Fibroblast of lung (primary cell): ENCODE measurements at regions not wholly inside any gene's neighbourhood (a gene's known extent, or its start where the extent isn't known, plus 50 kb on each side); places are given as distances from the start of the nearest gene placed in this dataset.

Source experiments
- DNase-seq, 2 donors: peaks; one replicate each; pipeline versions ENCODE4 v3.0.0 to v3.0.0-alpha.2; 2010; ENCODE audit warnings: low read depth in 2 of 2
- H2AFZ ChIP-seq: 2 replicates; pipeline ENCODE4 v1.5.1; 2012; ENCODE audit warnings: low read length, control low read depth, inconsistent platforms
- H3K27ac ChIP-seq: 2 replicates; pipeline ENCODE4 v1.5.1; 2011; ENCODE audit warnings: low read length, control low read depth; ENCODE audit not compliant: insufficient read depth
- H3K27me3 ChIP-seq: 2 replicates; pipeline ENCODE4 v1.5.1; 2011; ENCODE audit warnings: mild to moderate bottlenecking, low read length; ENCODE audit not compliant: control insufficient read depth, insufficient read depth
- H3K36me3 ChIP-seq: 2 replicates; pipeline ENCODE4 v1.5.1; 2011; ENCODE audit warnings: low read length; ENCODE audit not compliant: control insufficient read depth, insufficient read depth
- H3K4me1 ChIP-seq: 2 replicates; pipeline ENCODE4 v1.5.1; 2011; ENCODE audit warnings: low read length; ENCODE audit not compliant: control insufficient read depth, insufficient read depth; ENCODE audit errors: extremely low read depth
- H3K4me2 ChIP-seq: 2 replicates; pipeline ENCODE4 v1.5.1; 2011; ENCODE audit warnings: low read length, control low read depth; ENCODE audit not compliant: insufficient read depth; ENCODE audit errors: extremely low read depth
- H3K4me3 ChIP-seq, 4 experiments: fragments of 200-600 bp in 1 of 4; sonication (generic) in 1 of 4; replicated peaks in 1 of 4; 2 replicates each; pipeline ENCODE4 v1.5.1; 2011 to 2016; ENCODE audit warnings: low read length in 4 of 4, low read depth in 3 of 4, mild to moderate bottlenecking in 3 of 4, control low read depth in 2 of 4, inconsistent platforms in 1 of 4, mixed read lengths in 1 of 4; ENCODE audit not compliant: insufficient read depth in 1 of 4; ENCODE audit errors: control extremely low read depth in 1 of 4
- H3K79me2 ChIP-seq: 2 replicates; pipeline ENCODE4 v1.5.1; 2012; ENCODE audit warnings: mild to moderate bottlenecking, low read length, inconsistent platforms; ENCODE audit not compliant: control insufficient read depth, insufficient read depth
- H3K9ac ChIP-seq: 2 replicates; pipeline ENCODE4 v1.5.1; 2011; ENCODE audit warnings: mild to moderate bottlenecking, low read length, control low read depth; ENCODE audit not compliant: insufficient read depth
- H3K9me3 ChIP-seq: 2 replicates; pipeline ENCODE4 v1.5.1; 2012; ENCODE audit warnings: low read depth, low read length; ENCODE audit not compliant: control insufficient read depth, insufficient read depth
- H4K20me1 ChIP-seq: 2 replicates; pipeline ENCODE4 v1.5.1; 2011; ENCODE audit warnings: low read length; ENCODE audit not compliant: control insufficient read depth, insufficient read depth; ENCODE audit errors: extremely low read depth
- EZH2 ChIP-seq: IDR thresholded peaks from 2 replicates; pipeline ENCODE4 v1.5.1; 2012; ENCODE audit warnings: low read length, control low read depth, mild to moderate bottlenecking; ENCODE audit errors: missing control alignments
- TF ChIP-seq, protein P1 (sequence below), 2 donors: IDR thresholded peaks in 1 of 2; conservative IDR thresholded peaks in 1 of 2; 1 replicate in 1 of 2; 2 replicates in 1 of 2; pipeline ENCODE4 v1.5.1; 2011 to 2012; ENCODE audit warnings: low read length in 2 of 2, control low read depth in 1 of 2, inconsistent platforms in 1 of 2, low read depth in 1 of 2, mild to moderate bottlenecking in 1 of 2

GRCh38 chr2:7665880-7666279 lies 748.7 kb downstream of the RNF144A start:
- H4K20me1 ChIP-seq = no peaks in the 10 kb centered on the region
- H3K36me3 ChIP-seq = no peaks in the 10 kb centered on the region
- no peaks in the 10 kb centered on the region for H3K79me2 ChIP-seq
- no peak overlapping the region for H3K9ac ChIP-seq
- H3K4me1 ChIP-seq = no peaks in the 10 kb centered on the region
- H3K4me2 ChIP-seq = no peak overlapping the region
- no peaks in the 10 kb centered on the region for H3K27me3 ChIP-seq
- no peak overlapping the region for H3K4me3 ChIP-seq
- no peaks in the 10 kb centered on the region for H3K9me3 ChIP-seq
- no peak overlapping the region for H2AFZ ChIP-seq
- no peak for DNase-seq
- TF ChIP-seq, protein P1, sequence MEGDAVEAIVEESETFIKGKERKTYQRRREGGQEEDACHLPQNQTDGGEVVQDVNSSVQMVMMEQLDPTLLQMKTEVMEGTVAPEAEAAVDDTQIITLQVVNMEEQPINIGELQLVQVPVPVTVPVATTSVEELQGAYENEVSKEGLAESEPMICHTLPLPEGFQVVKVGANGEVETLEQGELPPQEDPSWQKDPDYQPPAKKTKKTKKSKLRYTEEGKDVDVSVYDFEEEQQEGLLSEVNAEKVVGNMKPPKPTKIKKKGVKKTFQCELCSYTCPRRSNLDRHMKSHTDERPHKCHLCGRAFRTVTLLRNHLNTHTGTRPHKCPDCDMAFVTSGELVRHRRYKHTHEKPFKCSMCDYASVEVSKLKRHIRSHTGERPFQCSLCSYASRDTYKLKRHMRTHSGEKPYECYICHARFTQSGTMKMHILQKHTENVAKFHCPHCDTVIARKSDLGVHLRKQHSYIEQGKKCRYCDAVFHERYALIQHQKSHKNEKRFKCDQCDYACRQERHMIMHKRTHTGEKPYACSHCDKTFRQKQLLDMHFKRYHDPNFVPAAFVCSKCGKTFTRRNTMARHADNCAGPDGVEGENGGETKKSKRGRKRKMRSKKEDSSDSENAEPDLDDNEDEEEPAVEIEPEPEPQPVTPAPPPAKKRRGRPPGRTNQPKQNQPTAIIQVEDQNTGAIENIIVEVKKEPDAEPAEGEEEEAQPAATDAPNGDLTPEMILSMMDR (conservative IDR thresholded peaks at IDR 0.05 in 1 of 2, IDR thresholded peaks at IDR 0.05 in 1 of 2; ENCODE audit: low read depth in 1 of 2, low read length in 2 of 2) = no peak
- no peak for TF ChIP-seq EZH2
- H3K27ac ChIP-seq = no peak overlapping the region

DNA sequence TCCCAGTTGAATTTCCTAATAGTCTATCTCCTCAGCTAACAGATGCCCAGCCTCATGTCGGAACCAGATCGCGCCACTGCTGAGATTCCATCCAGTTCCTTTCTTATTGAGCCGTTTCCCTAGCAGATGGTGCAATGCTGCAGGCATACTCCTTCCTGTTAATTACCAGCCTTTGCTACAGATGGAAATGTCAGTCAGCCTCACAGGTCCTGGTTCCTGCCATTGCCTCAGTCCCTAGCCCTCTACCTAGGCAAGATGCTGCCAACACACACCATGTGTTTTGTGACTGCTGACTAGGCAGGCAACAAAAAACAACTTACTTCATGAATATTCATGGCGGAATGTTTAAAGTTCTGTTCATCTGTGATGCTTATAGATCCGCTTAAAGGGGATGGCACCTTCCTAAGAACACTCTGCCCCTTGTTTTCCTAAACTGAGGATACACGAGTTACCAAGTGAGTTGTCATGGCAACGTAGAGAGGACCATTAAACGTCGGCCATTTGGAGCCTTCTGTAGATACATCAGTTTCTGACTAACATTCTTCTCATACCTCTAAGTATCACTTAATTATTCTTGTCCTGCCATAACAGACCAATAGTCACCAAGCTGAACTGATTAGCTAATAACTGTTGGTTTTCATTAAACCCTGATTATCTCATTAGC lies 749.5 kb downstream of the RNF144A start:
- DNase-seq = no peak
- TF ChIP-seq, protein P1 (conservative IDR thresholded peaks at IDR 0.05 in 1 of 2, IDR thresholded peaks at IDR 0.05 in 1 of 2; ENCODE audit: low read depth in 1 of 2, low read length in 2 of 2) = no peak
- no peak for TF ChIP-seq EZH2
- Histone ChIP-seq H4K20me1 (no peaks in the 10 kb centered on the region), H3K9me3 (no peaks in the 10 kb centered on the region), H2AFZ (no peak overlapping the region), H3K27ac (no peak overlapping the region), H3K36me3 (no peaks in the 10 kb centered on the region), H3K4me2 (no peak overlapping the region), H3K27me3 (no peaks in the 10 kb centered on the region), H3K79me2 (no peaks in the 10 kb centered on the region), H3K4me1 (no peaks in the 10 kb centered on the region), H3K4me3 (no peak overlapping the region), H3K9ac (no peak overlapping the region)

- Histone ChIP-seq H3K9me3 (no peaks in the 10 kb centered on the region), H4K20me1 (no peaks in the 10 kb centered on the region), H3K9ac (no peak overlapping the region), H3K4me1 (no peaks in the 10 kb centered on the region), H3K79me2 (no peaks in the 10 kb centered on the region), H3K36me3 (no peaks in the 10 kb centered on the region), H2AFZ (no peak overlapping the region), H3K4me2 (no peak overlapping the region), H3K4me3 (no peak overlapping the region), H3K27me3 (no peaks in the 10 kb centered on the region), H3K27ac (no peak overlapping the region)
- TF ChIP-seq, protein P1 (conservative IDR thresholded peaks at IDR 0.05 in 1 of 2, IDR thresholded peaks at IDR 0.05 in 1 of 2; ENCODE audit: low read depth in 1 of 2, low read length in 2 of 2) = no peak
- TF ChIP-seq EZH2 = no peak
- no peak for DNase-seq
Measured at GRCh38 chr2:7667260-7667757, 750.1 kb downstream of the RNF144A start.
